Stimulated activated naive CD8-positive, alpha-beta T cell treated with anti-CD3 and anti-CD28 coated beads, Interleukin-15, Interleukin-2, amounts not matched to agents 100 U/mL and 50 U/mL, for 24 hours (primary cell): ENCODE measurements at regions not wholly inside any gene's neighbourhood (a gene's known extent, or its start where the extent isn't known, plus 50 kb on each side); places are given as distances from the start of the nearest gene placed in this dataset.
"Not testable (repeated sequence)": the region's sequence is repeated elsewhere in the genome, so short reads cannot be mapped to it uniquely, and the experiment has no call there.

Source experiments
- ATAC-seq: fragments of 150-1000 bp; cut with Tn5 transposase; one replicate; pipeline ENCODE4 v1.10.0; 2021
- DNase-seq: peaks from one replicate; pipeline ENCODE4 v3.0.0; 2021

GRCh38 chr19:30943101-30943843, 406.0 kb downstream of the TSHZ3 start:
- ATAC-seq (no peak), DNase-seq (no peak)

DNA sequence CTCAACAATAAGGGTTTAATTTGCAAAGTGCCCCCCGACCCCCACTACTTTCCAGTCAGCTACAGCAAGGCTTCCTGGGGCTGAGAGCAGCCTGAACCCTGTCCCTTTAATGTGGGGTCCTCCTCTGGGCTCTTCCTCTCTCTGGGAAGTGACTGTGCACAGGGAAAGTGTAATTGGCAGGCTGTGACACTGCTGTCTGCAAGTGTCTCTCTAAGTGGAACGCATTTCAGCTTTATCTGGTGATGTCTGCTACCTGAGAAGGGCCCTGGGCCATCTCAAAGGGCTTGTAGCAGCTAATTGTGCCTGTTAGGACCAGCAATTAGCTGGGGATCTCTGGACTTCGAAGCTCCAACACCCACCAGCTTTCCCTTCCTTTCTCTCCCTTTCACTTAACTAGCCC, 406.6 kb downstream of the TSHZ3 start:
- no peak for ATAC-seq
- no peak for DNase-seq

DNA sequence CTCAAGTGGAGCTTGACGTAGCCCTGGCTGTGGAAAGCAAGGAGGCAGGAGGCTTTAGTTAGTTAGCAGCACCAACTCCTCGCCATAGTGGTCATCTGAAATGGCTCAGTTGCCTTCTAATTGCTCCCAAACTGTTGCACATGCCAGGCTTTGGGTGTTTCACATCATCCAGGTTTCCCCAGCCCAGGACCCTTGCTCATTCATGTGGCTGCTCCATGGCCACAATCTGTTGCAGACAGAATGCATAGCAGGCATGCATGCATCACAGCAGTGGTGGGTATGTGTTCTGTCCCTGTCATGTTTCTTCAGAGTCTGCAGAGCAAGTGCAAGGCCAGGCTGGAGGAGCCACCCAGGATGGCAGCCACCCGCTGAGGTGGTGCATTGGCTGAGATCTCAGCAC, 407.6 kb downstream of the TSHZ3 start:
- ATAC-seq (no peak), DNase-seq (no peak)

DNA sequence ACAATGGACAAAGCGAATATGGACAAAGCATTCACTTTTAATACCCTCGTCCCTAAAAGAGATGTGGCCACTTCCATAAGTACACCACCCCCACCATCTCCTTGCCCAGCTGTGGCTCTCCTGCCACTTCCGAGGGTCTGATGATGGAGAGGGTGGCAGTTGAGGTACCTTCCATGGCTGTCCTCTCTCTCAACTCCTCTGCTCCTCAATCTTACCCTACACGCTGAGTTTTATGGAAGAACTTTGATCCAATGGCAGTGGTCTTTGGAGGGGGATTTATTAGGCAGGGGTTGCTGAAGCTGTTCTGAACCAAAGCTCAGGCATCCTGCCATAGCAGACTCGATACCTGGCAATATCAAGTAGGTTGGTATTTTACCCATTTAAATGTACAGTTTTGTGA, 413.0 kb downstream of the TSHZ3 start:
- ATAC-seq (no peak), DNase-seq (no peak)

- DNase-seq (no peak), ATAC-seq (no peak)
Measured at GRCh38 chr19:30935146-30935545, 414.1 kb downstream of the TSHZ3 start.

- ATAC-seq, DNase-seq: not testable (repeated sequence)
Measured at GRCh38 chr19:30933454-30933853, 415.8 kb downstream of the TSHZ3 start.

DNA sequence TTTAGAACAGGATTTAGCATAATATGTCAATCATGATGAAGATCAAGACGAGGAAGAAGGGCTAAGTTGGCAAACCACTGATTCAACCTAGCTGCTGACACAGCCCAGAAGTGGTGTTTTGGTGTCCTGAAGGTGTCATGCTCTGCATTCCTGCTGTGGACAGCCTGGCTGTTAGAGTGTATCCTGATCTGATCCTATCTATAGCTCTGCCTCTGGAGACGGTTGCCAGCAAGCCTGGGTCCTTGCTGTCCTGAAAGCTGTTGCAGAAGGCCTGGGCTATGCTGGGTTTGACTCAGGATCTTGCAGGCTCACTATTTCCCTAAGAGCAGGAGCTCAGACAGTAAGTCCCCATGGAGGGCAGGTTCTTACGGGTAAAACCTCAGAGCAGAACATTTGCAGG, 416.4 kb downstream of the TSHZ3 start:
- DNase-seq = no peak
- ATAC-seq = no peak

GRCh38 chr19:30930941-30931706, 418.1 kb downstream of the TSHZ3 start:
- DNase-seq (no peak), ATAC-seq (no peak)

- ATAC-seq (no peak), DNase-seq (no peak)
Measured at GRCh38 chr19:30927705-30928104, 421.5 kb downstream of the TSHZ3 start.

GRCh38 chr19:30924670-30925069, 424.6 kb downstream of the TSHZ3 start:
- ATAC-seq (no peak), DNase-seq (no peak)

- ATAC-seq (no peak), DNase-seq (no peak)
Measured at GRCh38 chr19:30924069-30924636, 425.1 kb downstream of the TSHZ3 start.

GRCh38 chr19:30923621-30924020, 425.6 kb downstream of the TSHZ3 start:
- DNase-seq (no peak), ATAC-seq (no peak)

- ATAC-seq (no peak), DNase-seq (no peak)
Measured at GRCh38 chr19:30923096-30923495, 426.1 kb downstream of the TSHZ3 start.

- DNase-seq = no peak
- no peak for ATAC-seq
Measured at GRCh38 chr19:30920222-30920621, 429.0 kb downstream of the TSHZ3 start.

DNA sequence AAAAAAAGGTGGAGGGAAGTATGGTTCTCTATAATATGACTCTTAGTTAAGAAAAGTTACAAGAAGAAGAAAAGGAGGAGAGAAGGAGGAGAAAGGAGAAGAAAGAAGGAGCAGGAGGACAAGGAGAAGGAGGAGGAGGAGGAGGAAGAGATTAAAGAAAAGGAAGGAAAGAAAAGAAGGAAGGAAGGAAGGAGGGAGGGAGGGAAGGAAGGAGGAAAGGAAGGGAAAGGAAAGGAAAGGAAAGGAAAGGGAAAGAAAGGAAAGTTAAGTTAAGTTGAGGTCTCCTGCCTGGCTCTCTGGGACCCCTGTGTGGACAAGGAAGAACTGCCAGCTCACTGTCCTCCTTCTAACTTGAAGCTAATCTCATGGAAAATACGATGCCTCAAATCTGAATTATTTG, 429.5 kb downstream of the TSHZ3 start:
- DNase-seq (no peak), ATAC-seq (no peak)

GRCh38 chr19:30916238-30916637, 433.0 kb downstream of the TSHZ3 start:
- no peak for ATAC-seq
- DNase-seq = no peak

DNA sequence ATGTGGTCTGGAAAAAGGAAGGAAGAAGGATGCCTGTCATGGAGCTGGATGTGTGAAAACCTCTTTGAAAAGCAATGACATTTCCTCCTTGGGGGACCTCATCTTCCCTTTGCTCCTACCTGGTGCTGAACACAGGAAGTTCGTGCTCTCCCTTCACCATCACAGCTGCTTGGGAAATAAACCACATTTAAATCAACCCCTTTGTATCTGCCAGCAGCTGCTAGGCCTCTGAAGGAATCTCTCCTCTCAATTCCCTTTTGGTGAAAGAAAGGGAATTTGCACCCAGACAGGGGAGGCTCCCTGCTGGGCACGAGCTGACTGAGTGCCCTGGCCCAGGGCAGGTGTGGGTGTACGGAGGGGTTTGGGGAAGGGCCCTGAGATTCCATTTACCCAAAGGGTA, 437.7 kb downstream of the TSHZ3 start:
- no peak for DNase-seq
- ATAC-seq = no peak

GRCh38 chr19:30910485-30911240, 438.6 kb downstream of the TSHZ3 start:
- no peak for DNase-seq
- no peak for ATAC-seq

DNA sequence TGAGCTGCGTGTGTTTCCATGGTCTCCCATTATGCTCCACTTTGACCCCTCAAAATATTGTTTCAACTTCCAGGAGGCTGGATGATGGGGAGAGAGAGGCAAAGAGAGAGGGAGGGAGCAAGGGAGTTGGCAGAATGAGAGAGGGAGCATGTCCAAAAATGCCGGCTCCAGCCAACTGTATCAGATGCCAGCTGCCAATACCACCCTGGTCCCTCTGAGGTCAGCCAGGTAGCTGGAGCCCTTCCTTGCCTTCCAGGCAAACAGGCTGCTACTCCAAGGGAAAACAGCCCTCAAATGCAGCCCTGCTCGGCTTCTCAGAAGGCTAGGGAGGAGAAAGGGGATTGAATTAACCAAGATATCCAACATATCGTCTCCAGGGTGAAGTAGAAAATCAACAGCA, 440.0 kb downstream of the TSHZ3 start:
- ATAC-seq (no peak), DNase-seq (no peak)

- ATAC-seq (no peak), DNase-seq (no peak)
Measured at GRCh38 chr19:30908262-30908771, 440.9 kb downstream of the TSHZ3 start.

GRCh38 chr19:30906871-30907270, 442.4 kb downstream of the TSHZ3 start:
- ATAC-seq (no peak), DNase-seq (no peak)

DNA sequence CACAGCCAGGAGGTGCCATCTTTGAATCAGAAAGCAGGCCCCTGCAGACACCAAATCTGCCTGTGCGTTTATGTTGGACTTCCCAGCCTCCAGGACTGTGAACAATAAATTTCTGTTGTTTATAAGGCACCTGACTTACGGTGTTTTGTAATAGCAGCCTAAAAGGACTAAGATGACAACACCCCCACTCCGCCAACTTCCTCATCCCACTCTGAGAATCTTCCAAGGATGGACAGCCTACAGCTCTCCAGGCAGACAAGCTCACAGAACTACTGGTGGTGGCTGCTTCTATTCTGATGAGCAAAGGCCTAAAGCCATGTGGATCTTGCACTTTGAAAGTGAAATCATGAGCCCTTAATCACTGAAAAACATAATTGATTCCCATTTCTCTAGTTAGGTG, 449.2 kb downstream of the TSHZ3 start:
- no peak for DNase-seq
- ATAC-seq = no peak
